GM18870 (cell line): ENCODE measurements at regions not wholly inside any gene's neighbourhood (a gene's known extent, or its start where the extent isn't known, plus 50 kb on each side); places are given as distances from the start of the nearest gene placed in this dataset.
"Not testable (repeated sequence)": the region's sequence is repeated elsewhere in the genome, so short reads cannot be mapped to it uniquely, and the experiment has no call there.

Experiments used
- ATAC-seq: cut with Tn5 transposase; IDR thresholded peaks from one replicate; pipeline ENCODE4 v1.9.1; 2021; ENCODE audit warnings: moderate library complexity; ENCODE audit not compliant: unreplicated experiment

DNA sequence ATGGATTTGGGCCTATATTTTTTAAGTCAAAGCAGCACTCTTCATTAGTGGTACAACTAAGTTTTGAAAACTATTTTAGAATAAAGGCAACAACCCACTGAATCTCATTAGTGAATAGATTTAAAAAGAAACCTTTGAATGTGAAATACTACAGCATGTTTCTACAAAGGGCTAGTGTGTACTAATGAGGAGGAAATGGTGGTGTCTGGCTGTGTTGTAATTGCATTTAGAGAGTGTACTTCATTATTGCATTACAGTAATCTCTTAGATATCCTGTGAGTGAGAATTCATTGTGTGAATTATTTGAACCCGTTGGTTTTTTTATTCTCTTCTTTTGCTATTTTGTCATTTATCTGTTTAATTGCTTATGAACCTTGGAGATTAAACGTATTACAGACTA is 575.4 kb upstream of the FAM98A start:
- ATAC-seq, result no peak

DNA sequence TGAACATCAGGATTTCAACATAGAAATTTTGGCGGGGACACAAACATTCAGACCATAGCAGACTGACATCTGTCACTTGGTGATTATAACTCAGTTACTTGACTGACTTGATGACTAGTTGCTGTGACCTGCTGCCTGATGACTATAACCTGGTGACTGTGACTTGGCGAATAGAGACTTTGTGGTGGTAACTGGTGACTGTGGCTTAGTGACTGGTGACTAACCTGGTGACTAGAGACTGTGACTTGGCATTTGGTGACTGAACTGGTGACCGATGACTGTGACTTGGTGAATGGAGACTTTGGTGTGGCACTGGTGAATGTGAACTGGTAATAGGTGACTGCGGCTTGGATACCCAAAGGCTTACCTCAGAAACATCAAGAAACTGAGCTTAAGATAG is 563.1 kb upstream of the FAM98A start:
- no peak for ATAC-seq

DNA sequence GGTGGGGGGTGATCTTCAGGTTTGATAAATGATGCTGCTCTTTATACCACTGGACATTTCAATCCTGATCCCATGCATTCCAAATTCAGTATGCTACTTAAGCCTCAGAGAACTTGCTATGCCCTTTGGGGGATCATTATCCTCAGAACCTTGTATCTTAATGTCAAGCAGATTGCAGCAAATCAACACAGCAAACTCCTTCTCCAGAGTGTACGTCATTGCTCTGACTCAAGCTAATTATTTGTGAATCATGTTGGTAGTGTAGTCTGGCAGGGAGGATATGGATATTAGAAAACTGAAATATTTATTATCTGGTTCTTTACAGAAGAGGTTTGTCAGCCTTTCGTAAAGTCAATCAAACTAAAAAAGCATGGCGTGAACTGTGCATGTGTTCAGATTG is 562.5 kb upstream of the FAM98A start:
- ATAC-seq, result no peak

DNA sequence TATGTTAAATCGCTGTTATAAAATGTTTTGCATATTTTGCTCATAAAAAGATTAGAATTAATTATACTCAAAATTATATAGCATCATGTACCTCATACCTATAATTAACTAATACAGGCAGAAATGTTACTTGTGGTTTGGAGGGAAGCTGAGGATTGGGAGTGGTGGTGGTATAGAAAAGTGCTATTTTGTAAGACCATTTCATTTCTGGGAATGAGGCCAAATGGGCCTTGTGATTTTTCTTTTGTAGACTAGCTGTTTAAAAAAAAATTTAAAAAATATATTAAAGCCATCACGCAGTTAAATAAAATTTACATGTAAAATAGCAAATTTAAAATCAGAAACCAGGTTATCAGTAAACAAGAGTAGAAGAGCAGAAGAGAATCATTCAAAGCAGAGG is 560.8 kb upstream of the FAM98A start:
- ATAC-seq, result no peak

DNA sequence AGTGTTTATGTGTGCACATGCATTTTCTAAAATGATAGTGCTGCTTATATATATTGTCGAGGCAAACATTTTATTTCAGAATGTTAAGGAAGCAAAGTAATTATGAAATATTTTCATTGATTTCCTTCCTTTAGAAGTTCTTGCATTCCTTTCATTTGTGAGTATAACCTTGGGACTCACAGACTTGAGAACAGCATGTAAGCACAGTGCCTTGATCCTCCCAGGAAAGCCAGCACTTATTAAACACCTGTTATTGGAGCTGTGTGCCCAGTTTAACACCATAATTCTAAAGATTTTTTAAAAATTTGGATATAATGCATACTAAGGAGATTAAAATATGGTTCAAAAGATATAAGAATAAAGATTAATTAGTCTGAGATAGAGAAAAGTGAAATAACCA is 554.4 kb upstream of the FAM98A start:
- ATAC-seq, result no peak

DNA sequence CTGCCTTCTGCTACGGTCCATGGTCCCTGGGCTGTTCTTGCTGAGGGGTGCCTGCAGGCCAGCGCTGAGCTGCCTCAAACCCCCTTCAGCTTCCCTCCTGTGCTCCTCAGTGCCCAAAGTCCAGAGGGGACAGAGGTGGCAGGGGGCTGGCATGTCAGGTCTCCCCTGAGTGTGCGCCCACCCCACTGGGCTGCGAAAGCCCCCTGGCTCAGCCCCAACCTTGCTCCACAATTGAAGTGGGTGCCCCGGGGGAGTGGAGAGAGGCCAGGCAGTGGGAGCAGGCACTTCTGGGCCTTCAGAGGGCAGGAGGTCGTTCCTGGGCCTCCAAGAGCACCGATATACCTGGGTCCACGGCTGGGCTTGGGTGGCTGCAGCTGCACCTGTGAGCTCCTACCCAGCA is 548.7 kb upstream of the FAM98A start:
- no peak for ATAC-seq

DNA sequence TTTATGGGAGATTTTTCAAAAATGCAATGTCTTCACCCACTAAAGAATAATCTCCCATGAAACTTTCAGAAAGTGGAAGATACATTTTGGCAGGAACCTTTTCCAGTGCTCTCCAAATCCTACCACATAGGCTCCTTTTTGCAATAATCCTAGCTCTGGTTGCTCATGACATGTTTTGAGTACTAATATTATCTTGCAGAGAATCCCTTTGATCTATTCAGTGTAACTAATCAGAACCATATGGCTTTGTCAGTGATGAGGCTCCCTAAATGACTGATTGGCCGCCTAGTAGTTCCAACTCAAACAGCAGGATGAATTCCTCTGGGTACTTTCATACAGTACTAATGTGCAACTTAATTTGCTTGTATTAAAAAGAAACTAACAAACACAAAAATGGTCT is 544.0 kb upstream of the FAM98A start:
- no peak for ATAC-seq

DNA sequence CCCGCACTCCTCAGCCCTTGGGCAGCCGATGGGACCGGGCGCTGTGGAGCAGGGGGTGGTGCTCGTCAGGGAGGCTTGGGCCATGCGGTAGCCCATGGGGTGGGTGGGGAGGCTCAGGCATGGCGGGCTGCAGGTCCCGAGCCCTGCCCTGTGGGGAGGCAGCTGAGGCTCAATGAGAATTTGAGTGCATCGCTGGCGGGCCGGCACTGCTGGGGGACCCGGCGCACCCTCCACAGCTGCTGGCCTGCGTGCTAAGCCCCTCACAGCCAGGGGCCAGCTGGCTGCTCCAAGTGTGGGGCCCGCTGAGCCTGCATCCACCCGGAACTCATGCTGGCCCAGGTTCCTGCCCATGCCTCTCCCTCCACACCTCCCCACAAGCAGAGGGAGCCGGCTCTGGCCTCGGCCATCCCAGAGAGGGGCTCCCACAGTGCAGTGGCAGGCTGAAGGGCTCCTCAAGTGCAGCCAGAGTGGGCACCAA is 543.5 kb upstream of the FAM98A start:
- not testable (repeated sequence) for ATAC-seq

DNA sequence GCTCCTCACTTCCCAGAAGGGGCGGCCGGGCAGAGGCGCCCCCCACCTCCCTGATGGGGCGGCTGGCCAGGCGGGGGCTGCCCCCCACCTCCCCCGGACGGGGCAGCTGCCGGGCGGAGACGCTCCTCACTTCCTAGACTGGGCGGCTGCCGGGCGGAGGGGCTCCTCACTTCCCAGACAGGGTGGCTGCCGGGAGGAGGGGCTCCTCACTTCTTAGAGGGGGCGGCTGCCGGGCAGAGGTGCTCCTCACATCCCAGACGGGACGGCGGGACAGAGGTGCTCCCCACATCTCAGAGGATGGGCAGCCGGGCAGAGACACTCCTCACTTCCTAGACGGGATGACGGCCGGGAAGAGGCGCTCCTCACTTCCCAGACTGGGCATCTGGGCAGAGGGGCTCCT is 534.0 kb upstream of the FAM98A start:
- ATAC-seq, result not testable (repeated sequence)

DNA sequence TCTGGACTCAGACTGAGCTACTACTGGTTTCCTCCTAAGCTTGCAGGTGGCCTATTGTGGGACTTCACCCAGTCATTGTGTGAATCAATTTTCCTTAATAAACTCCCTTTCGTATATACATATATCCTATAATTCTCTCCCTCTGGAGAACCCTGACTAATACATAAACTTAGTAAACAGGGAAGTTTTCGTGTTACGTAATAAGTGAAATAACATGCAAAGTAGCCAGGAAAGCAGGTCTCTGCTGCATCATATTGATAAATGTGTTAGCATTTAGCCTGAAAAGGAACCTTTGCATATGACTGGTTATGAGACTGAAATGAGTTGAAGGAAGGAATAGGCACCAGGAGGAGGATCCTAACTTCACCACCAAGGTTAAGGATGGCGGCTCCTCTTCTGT is 527.2 kb upstream of the FAM98A start:
- ATAC-seq, result no peak

DNA sequence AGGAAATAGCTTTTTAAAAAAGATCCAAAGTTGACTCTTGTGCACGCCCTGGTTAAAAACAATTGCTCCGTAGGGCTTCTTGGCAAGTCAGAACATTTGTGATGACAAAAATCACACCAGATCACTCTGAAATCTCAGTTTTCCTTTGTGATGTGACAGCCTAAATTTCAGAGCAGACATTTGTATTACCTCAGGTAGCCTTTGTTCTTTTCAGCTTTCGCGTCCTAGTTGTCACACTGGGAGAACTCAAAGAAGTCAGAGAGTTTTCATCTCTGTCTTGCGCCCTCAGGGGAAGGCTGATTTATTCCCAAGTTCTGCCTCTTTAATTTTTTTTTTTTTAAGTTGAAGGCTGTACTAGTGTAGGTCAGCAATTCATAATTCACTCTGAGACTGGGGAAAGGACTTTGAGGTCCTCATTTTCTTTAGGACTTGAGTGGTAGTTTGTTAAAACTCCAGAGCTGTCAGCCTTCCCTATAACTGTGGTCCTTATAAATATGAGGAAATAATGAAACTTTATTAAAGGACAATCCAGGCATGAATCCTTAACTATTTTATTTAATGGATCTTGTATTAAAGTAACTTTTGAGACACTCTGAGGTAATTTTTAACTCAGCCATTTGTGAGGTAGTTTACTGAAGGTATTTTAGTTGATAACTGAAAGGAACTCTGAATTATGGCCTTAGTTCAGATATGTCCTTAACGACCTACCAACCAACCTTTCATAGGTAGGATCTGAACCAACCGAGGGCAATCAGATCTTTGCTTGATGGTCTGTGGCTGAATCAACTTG is 525.1 kb upstream of the FAM98A start:
- ATAC-seq, result no peak

DNA sequence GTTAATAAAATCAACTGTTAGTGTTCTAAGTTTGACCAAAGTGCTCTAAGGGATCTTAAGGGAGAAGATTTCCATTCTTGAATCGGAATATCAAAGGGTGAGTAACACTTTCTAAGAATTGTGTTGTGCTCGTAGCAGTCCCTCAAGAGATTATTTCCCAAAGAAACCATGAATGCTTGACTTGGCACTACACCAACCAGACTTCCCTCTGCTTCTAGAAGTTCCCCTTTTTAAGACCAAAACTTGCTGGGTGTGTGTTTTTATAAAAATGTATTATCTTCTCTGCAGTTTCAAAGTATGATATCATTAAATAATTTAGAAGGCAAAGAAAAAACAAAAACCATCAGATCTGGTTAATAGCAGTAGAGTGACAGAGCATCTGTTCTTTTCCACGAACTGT is 522.0 kb upstream of the FAM98A start:
- no peak for ATAC-seq

DNA sequence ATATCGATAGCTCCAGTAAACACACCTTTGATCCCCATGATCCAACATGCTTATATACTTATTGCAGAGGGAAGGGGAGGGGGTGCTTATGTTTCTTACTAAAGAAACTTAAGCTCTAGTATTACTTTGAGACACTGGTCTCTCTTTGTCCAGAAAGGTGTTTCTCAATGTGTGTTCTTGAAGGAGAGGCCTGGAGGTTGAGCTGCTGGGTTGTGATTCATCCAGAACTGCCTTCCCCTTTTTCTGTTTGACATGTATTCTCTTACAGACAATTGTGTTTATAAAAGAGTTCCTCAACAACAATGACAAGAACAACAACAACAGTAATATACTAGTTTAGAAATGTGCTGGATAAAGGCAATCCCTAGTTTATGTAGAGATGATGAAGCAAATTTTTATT is 516.0 kb upstream of the FAM98A start:
- no peak for ATAC-seq

DNA sequence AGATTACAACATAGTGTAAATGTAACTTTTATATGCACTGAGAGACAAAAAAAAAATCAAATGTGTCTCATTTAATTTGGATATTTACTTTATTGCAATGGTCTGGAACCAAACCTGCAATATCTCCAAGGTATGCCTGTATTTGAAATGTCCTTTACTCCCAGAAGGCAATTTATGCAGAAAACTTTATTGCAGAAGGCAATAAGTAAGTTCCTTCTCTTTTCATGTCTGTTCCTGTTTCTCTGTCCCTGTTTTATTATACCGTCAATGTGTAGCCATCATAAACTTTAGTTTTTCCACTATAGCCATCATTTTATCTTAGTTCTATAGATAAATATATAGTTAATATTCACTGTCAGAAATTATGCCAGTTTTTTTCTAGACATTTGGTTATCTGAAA is 513.1 kb upstream of the FAM98A start:
- ATAC-seq, result no peak

DNA sequence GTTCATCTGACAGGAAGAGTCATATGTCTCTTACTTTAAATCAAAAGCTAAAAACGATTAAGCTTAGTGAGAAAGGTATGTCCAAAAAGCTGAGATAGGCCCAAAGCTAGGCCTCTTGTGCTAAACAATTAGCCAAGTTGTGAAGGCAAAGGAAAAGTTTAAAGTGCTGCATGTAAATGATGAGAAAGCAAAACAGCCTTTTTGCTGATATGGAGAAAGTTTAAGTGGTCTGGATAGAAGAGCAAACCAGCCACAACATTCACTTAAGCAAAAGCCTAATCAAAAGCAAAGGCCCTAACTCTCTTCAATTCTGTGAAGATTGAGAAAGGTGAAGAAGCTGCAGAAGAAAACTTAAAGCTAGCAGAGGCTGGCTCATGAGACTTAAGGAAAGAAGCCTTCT is 511.3 kb upstream of the FAM98A start:
- no peak for ATAC-seq

DNA sequence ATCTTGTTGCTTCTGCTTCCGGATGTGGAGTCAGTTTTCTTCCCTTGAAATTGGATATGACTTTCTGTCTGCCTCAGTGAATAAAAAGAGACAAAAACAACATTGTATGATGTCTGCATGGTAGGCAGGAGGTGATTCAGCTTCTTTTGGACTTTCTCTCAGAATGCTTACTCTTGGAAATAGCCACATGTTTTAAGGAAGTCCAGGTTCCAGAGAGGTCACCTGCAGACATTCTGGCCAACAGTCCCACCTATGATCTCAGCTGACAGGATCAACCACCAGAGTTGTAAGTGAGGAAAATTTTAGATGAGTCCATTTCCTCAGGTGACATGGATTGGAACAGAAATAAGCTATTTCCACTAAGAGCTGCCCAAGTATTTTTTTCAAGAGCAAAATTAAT is 508.7 kb upstream of the FAM98A start:
- ATAC-seq, result no peak

DNA sequence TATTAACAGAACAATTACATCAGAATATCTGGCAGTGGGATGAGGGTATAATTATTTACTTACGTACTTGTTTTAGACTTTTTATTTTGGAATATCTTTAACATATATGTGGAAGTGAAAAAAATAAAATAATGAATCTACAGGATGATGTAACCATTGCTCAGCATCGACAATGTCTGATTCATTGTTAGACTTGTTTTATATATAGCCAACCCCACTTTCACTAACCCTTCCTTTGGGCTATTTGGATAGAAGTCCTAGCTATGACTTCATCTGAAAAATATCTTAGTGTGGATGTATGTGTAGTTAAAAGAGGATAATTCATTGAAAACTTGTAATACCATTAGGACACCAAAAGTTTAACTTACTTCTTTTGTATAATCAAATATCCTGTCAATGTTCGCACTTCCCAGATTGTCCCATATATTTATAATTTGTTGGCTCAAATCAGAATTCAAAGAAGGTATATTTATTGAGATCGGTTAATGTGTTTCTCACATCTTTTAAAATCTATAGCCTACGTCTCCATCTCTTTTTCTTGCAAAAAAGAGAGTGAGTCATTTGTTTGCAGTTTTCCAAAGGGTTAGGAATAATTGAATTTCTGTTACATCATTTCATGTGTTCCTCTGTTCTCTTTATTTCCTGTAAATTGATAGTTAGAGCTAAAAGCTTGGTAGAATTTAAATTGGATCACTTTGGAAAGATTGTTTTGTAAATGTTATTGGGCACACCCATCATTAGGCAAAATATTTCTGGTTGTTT is 506.1 kb upstream of the FAM98A start:
- no peak for ATAC-seq

DNA sequence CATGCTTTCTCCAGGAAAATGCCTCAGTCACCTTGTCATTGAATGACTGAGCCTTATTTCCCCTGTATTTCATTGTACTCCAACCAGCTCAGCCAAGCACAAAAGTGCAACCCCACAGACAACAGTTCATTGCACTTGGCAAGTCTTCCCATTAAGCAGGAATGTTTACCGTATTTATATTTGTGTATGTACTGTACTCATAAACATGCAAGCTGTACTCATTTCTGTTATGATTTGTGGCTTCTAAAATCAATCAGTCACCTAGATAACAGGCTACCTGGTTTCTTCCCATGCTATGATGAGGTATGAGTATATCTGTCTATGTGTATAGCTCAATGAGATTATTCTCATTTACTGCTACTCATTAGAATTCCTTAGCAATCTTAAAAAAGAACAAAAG is 505.5 kb upstream of the FAM98A start:
- no peak for ATAC-seq

DNA sequence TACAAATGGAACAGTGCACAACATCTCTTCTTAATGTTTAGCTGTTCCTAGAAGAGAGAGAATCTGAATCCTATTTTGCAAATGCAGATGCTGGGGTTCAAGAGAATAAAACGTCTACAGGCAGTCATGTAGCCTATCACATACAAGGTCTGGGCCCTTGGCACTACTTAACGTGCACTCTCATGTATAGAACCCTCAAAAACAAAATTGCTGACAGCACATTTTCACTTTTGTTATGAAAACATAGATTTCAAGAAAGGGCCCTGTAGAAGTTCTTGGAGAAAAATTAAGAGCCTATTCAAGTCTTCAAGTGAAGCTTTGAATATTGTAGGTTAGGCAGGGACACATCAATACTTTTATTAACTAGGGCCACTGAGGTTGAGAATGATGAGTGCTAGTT is 504.3 kb upstream of the FAM98A start:
- no peak for ATAC-seq

DNA sequence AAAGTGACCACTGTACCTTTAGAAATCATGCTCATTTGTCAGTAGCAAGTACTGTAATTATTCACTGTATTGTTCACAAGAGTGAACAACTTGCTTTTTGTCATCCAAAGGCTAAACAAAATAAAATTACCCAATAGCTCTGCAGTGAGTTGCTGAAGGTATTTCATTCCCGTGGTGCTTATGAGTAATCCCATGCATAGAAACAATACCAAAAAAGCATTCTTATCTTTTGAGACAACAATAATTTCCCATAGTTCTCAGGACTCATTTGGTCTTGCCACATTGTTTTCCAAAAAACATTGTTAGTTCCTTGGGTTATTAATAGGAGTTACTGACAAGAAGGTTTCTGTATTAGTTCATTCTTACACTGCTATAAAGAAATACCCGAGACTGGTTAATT is 503.2 kb upstream of the FAM98A start:
- ATAC-seq, result no peak

DNA sequence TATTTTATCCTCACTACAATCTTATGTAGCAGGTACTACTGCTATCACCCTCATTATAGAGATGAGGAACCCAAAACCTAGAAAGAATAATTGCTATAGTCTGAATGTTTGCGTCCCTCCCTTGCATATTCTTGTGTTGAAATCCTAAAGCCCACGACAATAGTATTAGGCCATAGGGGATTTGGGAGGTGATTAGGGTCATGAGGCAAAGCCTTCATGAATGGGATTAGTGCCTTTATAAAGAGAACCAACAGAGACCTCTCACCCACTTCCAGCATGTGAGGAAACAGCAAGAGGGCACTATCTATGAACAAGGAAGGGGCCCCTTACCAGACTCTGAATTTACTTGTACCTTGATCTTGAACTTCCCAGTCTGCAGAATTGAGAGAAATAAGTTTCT is 500.3 kb upstream of the FAM98A start:
- no peak for ATAC-seq

DNA sequence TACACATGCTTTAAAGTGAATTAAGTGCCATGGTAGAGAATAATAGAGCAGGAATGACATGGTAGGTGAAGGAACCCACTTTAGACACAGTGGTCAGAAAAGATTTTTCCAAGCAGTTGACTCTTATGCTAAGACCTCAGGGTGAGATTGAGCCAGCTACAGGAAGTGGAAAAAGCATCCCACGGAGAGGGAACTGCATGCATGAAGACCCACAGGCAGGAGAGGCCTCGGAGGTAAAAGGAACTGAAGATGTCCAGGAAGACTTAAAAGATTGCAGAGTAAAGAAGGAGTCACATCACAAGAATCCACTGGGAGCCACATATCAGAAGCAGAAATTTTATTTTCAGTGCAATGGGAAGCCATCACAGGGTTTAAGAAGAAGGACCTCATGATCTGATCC is 499.2 kb upstream of the FAM98A start:
- ATAC-seq, result no peak
